ENCODE measurements at regions not wholly inside any gene's neighbourhood (a gene's known extent, or its start where the extent isn't known, plus 50 kb on each side); places are given as distances from the start of the nearest gene placed in this dataset.

DNA sequence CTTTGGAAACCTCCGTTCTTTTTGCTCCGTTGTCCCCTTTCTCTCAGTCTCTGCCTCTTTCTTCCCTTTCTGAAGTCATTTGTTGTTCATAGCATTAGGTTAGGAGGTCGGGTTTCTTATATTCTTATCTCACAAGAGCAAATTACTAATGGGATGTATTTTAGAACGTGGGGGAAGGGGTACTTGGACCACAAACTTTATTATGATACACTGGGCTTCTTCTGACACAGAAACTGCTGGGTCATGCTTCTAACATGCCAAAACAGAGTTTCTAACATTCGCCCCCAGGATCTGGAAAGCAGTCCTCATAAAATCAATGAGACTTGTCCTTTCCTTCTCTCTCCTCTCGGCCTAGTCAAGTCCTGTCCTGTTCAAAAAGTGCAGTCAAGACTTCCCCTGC lies 334.4 kb downstream of the GADD45G start:
- H3K79me2 ChIP-seq (ENCODE audit: insufficient read depth, low read length) = no peaks in the 10 kb centered on the region
- H2AFZ ChIP-seq (ENCODE audit: low read length) = no peak overlapping the region
- H3K27me3 ChIP-seq (ENCODE audit: insufficient read depth, low read length) = peaks cover 12% of the 10 kb centered on the region
- H3K4me1 ChIP-seq (ENCODE audit: insufficient read depth, low read length) = no peaks in the 10 kb centered on the region
- no peak for DNase-seq (ENCODE audit: insufficient read length, low spot score, missing footprints)
- H3K4me3 ChIP-seq (ENCODE audit: insufficient read depth, low read length) = no peak overlapping the region
- TF ChIP-seq, protein P1, sequence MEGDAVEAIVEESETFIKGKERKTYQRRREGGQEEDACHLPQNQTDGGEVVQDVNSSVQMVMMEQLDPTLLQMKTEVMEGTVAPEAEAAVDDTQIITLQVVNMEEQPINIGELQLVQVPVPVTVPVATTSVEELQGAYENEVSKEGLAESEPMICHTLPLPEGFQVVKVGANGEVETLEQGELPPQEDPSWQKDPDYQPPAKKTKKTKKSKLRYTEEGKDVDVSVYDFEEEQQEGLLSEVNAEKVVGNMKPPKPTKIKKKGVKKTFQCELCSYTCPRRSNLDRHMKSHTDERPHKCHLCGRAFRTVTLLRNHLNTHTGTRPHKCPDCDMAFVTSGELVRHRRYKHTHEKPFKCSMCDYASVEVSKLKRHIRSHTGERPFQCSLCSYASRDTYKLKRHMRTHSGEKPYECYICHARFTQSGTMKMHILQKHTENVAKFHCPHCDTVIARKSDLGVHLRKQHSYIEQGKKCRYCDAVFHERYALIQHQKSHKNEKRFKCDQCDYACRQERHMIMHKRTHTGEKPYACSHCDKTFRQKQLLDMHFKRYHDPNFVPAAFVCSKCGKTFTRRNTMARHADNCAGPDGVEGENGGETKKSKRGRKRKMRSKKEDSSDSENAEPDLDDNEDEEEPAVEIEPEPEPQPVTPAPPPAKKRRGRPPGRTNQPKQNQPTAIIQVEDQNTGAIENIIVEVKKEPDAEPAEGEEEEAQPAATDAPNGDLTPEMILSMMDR (IDR thresholded peaks at IDR 0.05; ENCODE audit: extremely low read depth, low read depth, low read length) = no peak
- H3K4me2 ChIP-seq (ENCODE audit: insufficient read depth, low read length) = no peak overlapping the region
- no peaks in the 10 kb centered on the region for H3K36me3 ChIP-seq (ENCODE audit: insufficient read depth, low read length)
- H4K20me1 ChIP-seq (ENCODE audit: insufficient read depth, low read length) = no peaks in the 10 kb centered on the region
- no peaks in the 10 kb centered on the region for H3K9me3 ChIP-seq (ENCODE audit: low read depth, low read length)
- H3K27ac ChIP-seq (ENCODE audit: low read depth, low read length) = no peak overlapping the region

- Histone ChIP-seq H4K20me1 (ENCODE audit: insufficient read depth, low read length) (no peaks in the 10 kb centered on the region), H2AFZ (ENCODE audit: low read length) (no peak overlapping the region), H3K4me1 (ENCODE audit: insufficient read depth, low read length) (no peaks in the 10 kb centered on the region), H3K79me2 (ENCODE audit: insufficient read depth, low read length) (no peaks in the 10 kb centered on the region), H3K4me2 (ENCODE audit: insufficient read depth, low read length) (no peak overlapping the region), H3K36me3 (ENCODE audit: insufficient read depth, low read length) (no peaks in the 10 kb centered on the region), H3K27ac (ENCODE audit: low read depth, low read length) (no peak overlapping the region), H3K9me3 (ENCODE audit: low read depth, low read length) (no peaks in the 10 kb centered on the region), H3K27me3 (ENCODE audit: insufficient read depth, low read length) (peaks cover 12% of the 10 kb centered on the region), H3K4me3 (ENCODE audit: insufficient read depth, low read length) (no peak overlapping the region)
- TF ChIP-seq, protein P1 (IDR thresholded peaks at IDR 0.05; ENCODE audit: extremely low read depth, low read depth, low read length) = no peak
- no peak for DNase-seq (ENCODE audit: insufficient read length, low spot score, missing footprints)
Measured at GRCh38 chr9:89939626-89940292, 334.9 kb downstream of the GADD45G start.

DNA sequence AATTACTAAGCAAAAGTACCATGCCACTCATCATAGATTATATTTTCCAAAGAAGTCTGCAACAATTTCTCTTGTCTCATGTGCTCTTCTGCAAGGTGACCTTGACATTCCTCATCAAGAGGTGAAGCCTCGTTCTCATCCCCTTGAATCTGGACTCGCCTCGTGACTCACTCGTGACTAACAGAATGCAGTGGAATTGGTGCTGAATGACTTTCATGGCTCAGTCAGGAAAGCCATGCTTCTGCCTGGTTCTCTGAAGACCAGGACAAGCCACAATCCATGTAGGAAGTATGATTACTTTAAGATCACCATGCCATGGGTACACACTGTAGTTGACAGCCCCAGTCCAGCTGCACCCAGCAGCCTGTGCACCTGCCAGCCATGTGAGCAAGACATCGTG lies 335.8 kb downstream of the GADD45G start:
- no peak for DNase-seq (ENCODE audit: insufficient read length, low spot score, missing footprints)
- H4K20me1 ChIP-seq (ENCODE audit: insufficient read depth, low read length) = no peaks in the 10 kb centered on the region
- peaks cover 12% of the 10 kb centered on the region for H3K27me3 ChIP-seq (ENCODE audit: insufficient read depth, low read length)
- no peak overlapping the region for H2AFZ ChIP-seq (ENCODE audit: low read length)
- H3K4me3 ChIP-seq (ENCODE audit: insufficient read depth, low read length) = no peak overlapping the region
- no peak overlapping the region for H3K27ac ChIP-seq (ENCODE audit: low read depth, low read length)
- no peaks in the 10 kb centered on the region for H3K36me3 ChIP-seq (ENCODE audit: insufficient read depth, low read length)
- no peaks in the 10 kb centered on the region for H3K4me1 ChIP-seq (ENCODE audit: insufficient read depth, low read length)
- H3K4me2 ChIP-seq (ENCODE audit: insufficient read depth, low read length) = no peak overlapping the region
- TF ChIP-seq, protein P1 (IDR thresholded peaks at IDR 0.05; ENCODE audit: extremely low read depth, low read depth, low read length) = no peak
- no peaks in the 10 kb centered on the region for H3K79me2 ChIP-seq (ENCODE audit: insufficient read depth, low read length)
- H3K9me3 ChIP-seq (ENCODE audit: low read depth, low read length) = no peaks in the 10 kb centered on the region

- Histone ChIP-seq H2AFZ (ENCODE audit: low read length) (no peak overlapping the region), H3K4me1 (ENCODE audit: insufficient read depth, low read length) (no peaks in the 10 kb centered on the region), H3K4me2 (ENCODE audit: insufficient read depth, low read length) (no peak overlapping the region), H4K20me1 (ENCODE audit: insufficient read depth, low read length) (no peaks in the 10 kb centered on the region), H3K36me3 (ENCODE audit: insufficient read depth, low read length) (no peaks in the 10 kb centered on the region), H3K79me2 (ENCODE audit: insufficient read depth, low read length) (no peaks in the 10 kb centered on the region), H3K27me3 (ENCODE audit: insufficient read depth, low read length) (peaks cover 12% of the 10 kb centered on the region), H3K27ac (ENCODE audit: low read depth, low read length) (no peak overlapping the region), H3K4me3 (ENCODE audit: insufficient read depth, low read length) (no peak overlapping the region), H3K9me3 (ENCODE audit: low read depth, low read length) (no peaks in the 10 kb centered on the region)
- TF ChIP-seq, protein P1 (IDR thresholded peaks at IDR 0.05; ENCODE audit: extremely low read depth, low read depth, low read length) = no peak
- DNase-seq (ENCODE audit: insufficient read length, low spot score, missing footprints) = no peak
Measured at GRCh38 chr9:89941875-89942274, 337.1 kb downstream of the GADD45G start.
